D721Med (cell line): ENCODE measurements at regions not wholly inside any gene's neighbourhood (a gene's known extent, or its start where the extent isn't known, plus 50 kb on each side); places are given as distances from the start of the nearest gene placed in this dataset.

ENCODE experiments used
- DNase-seq: peaks from one replicate; pipeline ENCODE4 v3.0.0; 2011; ENCODE audit warnings: low spot score; ENCODE audit not compliant: insufficient read length
- FAIRE-seq: peaks from 2 replicates; lab custom pipeline; 2011; peaks lifted over from hg19 to GRCh38; lab: Jason Lieb, UNC
- TF ChIP-seq, protein P1 (sequence below): IDR thresholded peaks from 2 replicates; pipeline ENCODE4 v1.5.1; 2012; ENCODE audit warnings: mild to moderate bottlenecking, control low read depth; ENCODE audit not compliant: insufficient read depth; ENCODE audit errors: missing control alignments

DNA sequence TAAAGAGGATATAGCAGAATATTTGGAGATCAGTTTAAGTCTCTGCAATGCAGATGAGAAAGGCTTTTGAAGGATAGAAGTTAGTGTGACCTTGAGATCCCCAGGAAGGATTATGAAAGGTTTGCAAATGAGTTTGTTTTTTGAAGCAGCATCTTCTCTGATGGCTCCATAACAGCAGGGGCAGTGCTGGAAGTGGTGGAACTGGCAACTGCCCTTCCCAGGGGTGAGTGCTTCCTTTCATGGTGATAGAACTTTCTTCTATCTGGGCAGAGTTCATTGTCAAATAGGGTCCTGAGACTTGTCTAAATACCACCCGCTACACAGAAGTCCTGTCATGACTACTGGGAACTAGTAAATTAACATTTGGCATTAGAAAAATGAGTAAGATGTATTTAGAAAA lies 314.2 kb upstream of the MCTP2 start:
- TF ChIP-seq, protein P1, sequence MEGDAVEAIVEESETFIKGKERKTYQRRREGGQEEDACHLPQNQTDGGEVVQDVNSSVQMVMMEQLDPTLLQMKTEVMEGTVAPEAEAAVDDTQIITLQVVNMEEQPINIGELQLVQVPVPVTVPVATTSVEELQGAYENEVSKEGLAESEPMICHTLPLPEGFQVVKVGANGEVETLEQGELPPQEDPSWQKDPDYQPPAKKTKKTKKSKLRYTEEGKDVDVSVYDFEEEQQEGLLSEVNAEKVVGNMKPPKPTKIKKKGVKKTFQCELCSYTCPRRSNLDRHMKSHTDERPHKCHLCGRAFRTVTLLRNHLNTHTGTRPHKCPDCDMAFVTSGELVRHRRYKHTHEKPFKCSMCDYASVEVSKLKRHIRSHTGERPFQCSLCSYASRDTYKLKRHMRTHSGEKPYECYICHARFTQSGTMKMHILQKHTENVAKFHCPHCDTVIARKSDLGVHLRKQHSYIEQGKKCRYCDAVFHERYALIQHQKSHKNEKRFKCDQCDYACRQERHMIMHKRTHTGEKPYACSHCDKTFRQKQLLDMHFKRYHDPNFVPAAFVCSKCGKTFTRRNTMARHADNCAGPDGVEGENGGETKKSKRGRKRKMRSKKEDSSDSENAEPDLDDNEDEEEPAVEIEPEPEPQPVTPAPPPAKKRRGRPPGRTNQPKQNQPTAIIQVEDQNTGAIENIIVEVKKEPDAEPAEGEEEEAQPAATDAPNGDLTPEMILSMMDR = no peak
- FAIRE-seq (no peak), DNase-seq (no peak)

DNA sequence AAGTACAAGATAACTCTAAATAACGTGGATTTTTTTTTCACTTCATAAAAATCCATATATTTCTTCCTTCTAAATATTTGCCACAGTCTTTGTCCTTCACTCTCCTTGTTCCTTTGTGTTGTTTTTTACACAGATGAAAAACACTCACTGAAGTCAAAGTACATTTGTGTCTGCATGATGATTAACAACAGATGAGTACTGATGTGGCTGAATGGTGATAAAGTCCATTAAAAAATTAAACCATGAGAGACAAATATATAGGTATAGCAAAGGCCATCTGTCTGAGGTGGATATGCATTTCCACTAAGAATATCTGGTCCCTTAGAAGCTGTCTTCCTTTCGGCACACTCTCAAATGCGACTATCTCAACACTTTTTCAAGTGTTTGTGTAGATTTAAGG lies 317.5 kb upstream of the MCTP2 start:
- TF ChIP-seq, protein P1 = no peak
- FAIRE-seq = no peak

DNA sequence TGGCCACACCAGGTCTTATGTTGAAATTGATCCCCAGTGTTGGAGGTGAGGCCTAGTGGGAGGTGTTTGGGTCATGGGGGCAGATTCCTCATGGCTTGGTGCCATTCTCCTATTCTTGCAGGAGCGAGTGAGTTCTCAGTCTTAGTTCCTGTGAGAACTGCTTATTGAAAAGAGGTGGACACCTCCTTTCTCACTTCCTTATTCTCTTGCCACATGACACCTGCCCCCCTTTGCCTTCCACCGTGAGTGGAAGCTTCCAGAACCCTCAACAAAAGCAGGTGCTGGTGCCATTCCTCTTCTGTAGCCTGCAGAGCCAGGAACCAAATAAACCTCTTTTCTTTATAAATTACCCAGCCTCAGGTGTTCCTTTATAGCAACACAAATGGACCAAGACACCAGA lies 318.1 kb upstream of the MCTP2 start:
- no peak for FAIRE-seq
- no peak for DNase-seq
- TF ChIP-seq, protein P1 = no peak

More for the DNA sequence above, 317.5 kb upstream of the MCTP2 start:
- DNase-seq = no peak

DNA sequence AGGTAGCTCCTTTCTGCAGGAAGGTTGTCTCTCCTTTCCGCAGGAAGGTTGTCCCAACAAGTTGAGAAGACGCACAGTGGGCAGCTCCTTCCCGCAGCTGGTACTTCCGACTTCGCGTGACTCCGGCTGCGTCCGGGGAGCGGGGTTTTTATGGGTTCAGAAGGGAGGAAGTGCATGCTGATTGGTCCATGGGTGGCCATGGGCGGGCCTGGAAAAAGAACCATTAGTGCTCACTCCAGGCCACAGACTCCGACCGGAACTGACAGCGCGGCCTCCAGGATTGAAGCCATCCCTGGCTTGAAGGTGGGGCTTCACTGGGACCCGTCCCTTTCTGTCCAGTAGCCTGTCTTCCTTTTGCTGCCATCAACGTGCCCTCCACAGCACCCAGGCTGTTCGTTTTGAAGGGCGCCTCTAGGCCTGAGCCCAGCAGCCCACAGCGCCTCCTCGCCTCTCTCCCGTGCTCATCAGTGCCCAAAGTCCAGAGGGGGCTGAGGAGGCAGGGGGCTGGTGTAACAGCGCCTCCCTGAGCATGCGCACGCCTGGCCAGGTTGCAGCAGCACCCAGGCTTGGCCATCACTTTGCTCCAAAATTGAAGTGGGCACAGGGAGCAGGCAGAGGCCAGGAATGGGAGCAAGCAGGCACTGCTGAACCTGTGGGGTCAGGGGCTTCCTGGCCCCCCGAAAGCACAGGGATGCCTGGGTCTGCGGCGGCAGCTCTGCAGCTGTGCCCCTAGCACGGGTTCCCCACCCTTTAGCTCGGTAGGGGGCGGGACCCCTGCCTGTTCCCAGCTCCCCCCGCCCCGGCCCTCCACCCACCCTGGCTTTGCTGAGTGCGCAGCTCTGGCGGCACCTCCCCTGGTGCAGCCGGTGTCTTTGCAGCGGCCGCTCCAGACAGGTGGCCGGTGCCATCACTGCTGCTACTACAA lies 330.6 kb upstream of the MCTP2 start:
- no peak for FAIRE-seq
- TF ChIP-seq, protein P1 = no peak
- no peak for DNase-seq

- FAIRE-seq (no peak), DNase-seq (no peak)
- TF ChIP-seq, protein P1 = no peak
Measured at GRCh38 chr15:93899817-93900216, 331.5 kb upstream of the MCTP2 start.

GRCh38 chr15:93897377-93897776 lies 334.0 kb upstream of the MCTP2 start:
- FAIRE-seq (no peak), DNase-seq (no peak)
- TF ChIP-seq, protein P1 = no peak
